ENCODE measurements at regions not wholly inside any gene's neighbourhood (a gene's known extent, or its start where the extent isn't known, plus 50 kb on each side); places are given as distances from the start of the nearest gene placed in this dataset.

- no CpG with 5 or more reads among the region's 1 CpG for WGBS (ENCODE audit: extremely low coverage, insufficient coverage, insufficient read length)
Measured at GRCh38 chr14:49364752-49365117, 221.4 kb downstream of the RPS29 start.

GRCh38 chr14:49363821-49364751 lies 222.1 kb downstream of the RPS29 start:
- Histone ChIP-seq H3K23ac (ENCODE audit: low read length) (no peak overlapping the region), H3K79me1 (ENCODE audit: low read length) (no peaks in the 10 kb centered on the region), H4K8ac (ENCODE audit: low read depth, low read length) (no peak overlapping the region), H3K9me3 (ENCODE audit: insufficient read depth, low read depth, low read length) (no peaks in the 10 kb centered on the region), H2BK5ac (ENCODE audit: low read depth, low read length, poor library complexity) (no peak overlapping the region), H2BK120ac (ENCODE audit: insufficient read depth, low read length, poor library complexity) (no peak overlapping the region), H2AK5ac (ENCODE audit: low read length) (no peak overlapping the region), H3K4ac (ENCODE audit: low read depth, low read length) (no peak overlapping the region), H3K36me3 (ENCODE audit: control insufficient read depth in 1 of 2, insufficient read depth in 2 of 2, low read length in 2 of 2) (no peaks in the 10 kb centered on the region), H3K18ac (ENCODE audit: low read length) (no peak overlapping the region), H3K27ac (ENCODE audit: low read depth, low read length) (no peak overlapping the region), H3K4me3 (ENCODE audit: low read depth, low read length) (no peak overlapping the region), H4K12ac (ENCODE audit: low read depth, low read length) (no peak overlapping the region), H2AFZ (ENCODE audit: insufficient read depth, low read length, poor library complexity) (no peak overlapping the region), H3K9ac (ENCODE audit: low read length) (no peak overlapping the region), H3K27me3 (ENCODE audit: insufficient read depth, low read length) (no peaks in the 10 kb centered on the region), H3K4me2 (ENCODE audit: low read length) (no peak overlapping the region), H3K4me1 (ENCODE audit: control insufficient read depth in 1 of 2, insufficient read depth in 2 of 2, low read length in 2 of 2) (no peaks in the 10 kb centered on the region), H4K91ac (ENCODE audit: low read depth, low read length) (no peak overlapping the region), H3K79me2 (ENCODE audit: control insufficient read depth, insufficient read depth, low read length, poor library complexity) (no peaks in the 10 kb centered on the region), H3K14ac (ENCODE audit: low read length) (no peak overlapping the region), H2BK12ac (ENCODE audit: low read length) (no peak overlapping the region)
- no peak for DNase-seq
- WGBS (ENCODE audit: extremely low coverage, insufficient coverage, insufficient read length) = no CpG with 5 or more reads among the region's 5 CpGs

More at GRCh38 chr14:49364752-49365117, 221.4 kb downstream of the RPS29 start:
- H2BK120ac ChIP-seq (ENCODE audit: insufficient read depth, low read length, poor library complexity) = no peak overlapping the region
- H3K4ac ChIP-seq (ENCODE audit: low read depth, low read length) = no peak overlapping the region
- no peak overlapping the region for H2BK5ac ChIP-seq (ENCODE audit: low read depth, low read length, poor library complexity)
- no peaks in the 10 kb centered on the region for H3K36me3 ChIP-seq (ENCODE audit: control insufficient read depth in 1 of 2, insufficient read depth in 2 of 2, low read length in 2 of 2)
- no peaks in the 10 kb centered on the region for H3K79me1 ChIP-seq (ENCODE audit: low read length)
- H3K23ac ChIP-seq (ENCODE audit: low read length) = no peak overlapping the region
- no peaks in the 10 kb centered on the region for H3K9me3 ChIP-seq (ENCODE audit: insufficient read depth, low read depth, low read length)
- no peaks in the 10 kb centered on the region for H3K27me3 ChIP-seq (ENCODE audit: insufficient read depth, low read length)
- no peak overlapping the region for H3K4me2 ChIP-seq (ENCODE audit: low read length)
- no peak overlapping the region for H2AFZ ChIP-seq (ENCODE audit: insufficient read depth, low read length, poor library complexity)
- no peaks in the 10 kb centered on the region for H3K4me1 ChIP-seq (ENCODE audit: control insufficient read depth in 1 of 2, insufficient read depth in 2 of 2, low read length in 2 of 2)
- H3K27ac ChIP-seq (ENCODE audit: low read depth, low read length) = no peak overlapping the region
- no peak overlapping the region for H3K4me3 ChIP-seq (ENCODE audit: low read depth, low read length)
- no peak overlapping the region for H2BK12ac ChIP-seq (ENCODE audit: low read length)
- H3K9ac ChIP-seq (ENCODE audit: low read length) = no peak overlapping the region
- H4K12ac ChIP-seq (ENCODE audit: low read depth, low read length) = no peak overlapping the region
- H4K91ac ChIP-seq (ENCODE audit: low read depth, low read length) = no peak overlapping the region
- no peak overlapping the region for H3K14ac ChIP-seq (ENCODE audit: low read length)
- no peak overlapping the region for H4K8ac ChIP-seq (ENCODE audit: low read depth, low read length)
- H3K79me2 ChIP-seq (ENCODE audit: control insufficient read depth, insufficient read depth, low read length, poor library complexity) = no peaks in the 10 kb centered on the region
- no peak for DNase-seq
- H3K18ac ChIP-seq (ENCODE audit: low read length) = no peak overlapping the region
- H2AK5ac ChIP-seq (ENCODE audit: low read length) = no peak overlapping the region

GRCh38 chr14:49362916-49363315 lies 223.3 kb downstream of the RPS29 start:
- no peak overlapping the region for H2BK12ac ChIP-seq (ENCODE audit: low read length)
- H3K18ac ChIP-seq (ENCODE audit: low read length) = no peak overlapping the region
- no peak overlapping the region for H4K12ac ChIP-seq (ENCODE audit: low read depth, low read length)
- no peaks in the 10 kb centered on the region for H3K4me1 ChIP-seq (ENCODE audit: control insufficient read depth in 1 of 2, insufficient read depth in 2 of 2, low read length in 2 of 2)
- H3K14ac ChIP-seq (ENCODE audit: low read length) = no peak overlapping the region
- no peak overlapping the region for H3K9ac ChIP-seq (ENCODE audit: low read length)
- DNase-seq = no peak
- no peak overlapping the region for H3K23ac ChIP-seq (ENCODE audit: low read length)
- H2BK120ac ChIP-seq (ENCODE audit: insufficient read depth, low read length, poor library complexity) = no peak overlapping the region
- no peaks in the 10 kb centered on the region for H3K27me3 ChIP-seq (ENCODE audit: insufficient read depth, low read length)
- whole genome bisulfite sequencing (ENCODE audit: extremely low coverage, insufficient coverage, insufficient read length) = no CpG with 5 or more reads among the region's 1 CpG
- H3K27ac ChIP-seq (ENCODE audit: low read depth, low read length) = no peak overlapping the region
- H3K4me3 ChIP-seq (ENCODE audit: low read depth, low read length) = no peak overlapping the region
- H3K9me3 ChIP-seq (ENCODE audit: insufficient read depth, low read depth, low read length) = no peaks in the 10 kb centered on the region
- no peaks in the 10 kb centered on the region for H3K79me2 ChIP-seq (ENCODE audit: control insufficient read depth, insufficient read depth, low read length, poor library complexity)
- H3K36me3 ChIP-seq (ENCODE audit: control insufficient read depth in 1 of 2, insufficient read depth in 2 of 2, low read length in 2 of 2) = no peaks in the 10 kb centered on the region
- H4K91ac ChIP-seq (ENCODE audit: low read depth, low read length) = no peak overlapping the region
- H2BK5ac ChIP-seq (ENCODE audit: low read depth, low read length, poor library complexity) = no peak overlapping the region
- H3K79me1 ChIP-seq (ENCODE audit: low read length) = no peaks in the 10 kb centered on the region
- H4K8ac ChIP-seq (ENCODE audit: low read depth, low read length) = no peak overlapping the region
- no peak overlapping the region for H2AK5ac ChIP-seq (ENCODE audit: low read length)
- H3K4me2 ChIP-seq (ENCODE audit: low read length) = no peak overlapping the region
- no peak overlapping the region for H2AFZ ChIP-seq (ENCODE audit: insufficient read depth, low read length, poor library complexity)
- H3K4ac ChIP-seq (ENCODE audit: low read depth, low read length) = no peak overlapping the region

GRCh38 chr14:49339130-49339529 lies 247.1 kb downstream of the RPS29 start:
- no CpG with 5 or more reads among the region's 3 CpGs for WGBS (ENCODE audit: extremely low coverage, insufficient coverage, insufficient read length)
- H3K4me2 ChIP-seq (ENCODE audit: low read length) = no peak overlapping the region

More at GRCh38 chr14:49339130-49339529, 247.1 kb downstream of the RPS29 start:
- H3K4me3 ChIP-seq (ENCODE audit: low read depth, low read length) = no peak overlapping the region
- no peak overlapping the region for H2AFZ ChIP-seq (ENCODE audit: insufficient read depth, low read length, poor library complexity)
- no peaks in the 10 kb centered on the region for H3K4me1 ChIP-seq (ENCODE audit: control insufficient read depth in 1 of 2, insufficient read depth in 2 of 2, low read length in 2 of 2)
- no peak overlapping the region for H3K4ac ChIP-seq (ENCODE audit: low read depth, low read length)
- H2BK120ac ChIP-seq (ENCODE audit: insufficient read depth, low read length, poor library complexity) = no peak overlapping the region
- H3K27ac ChIP-seq (ENCODE audit: low read depth, low read length) = no peak overlapping the region
- no peak overlapping the region for H2AK5ac ChIP-seq (ENCODE audit: low read length)
- H4K12ac ChIP-seq (ENCODE audit: low read depth, low read length) = no peak overlapping the region
- no peak overlapping the region for H3K18ac ChIP-seq (ENCODE audit: low read length)
- no peak overlapping the region for H2BK12ac ChIP-seq (ENCODE audit: low read length)
- H3K27me3 ChIP-seq (ENCODE audit: insufficient read depth, low read length) = no peaks in the 10 kb centered on the region
- no peak overlapping the region for H4K8ac ChIP-seq (ENCODE audit: low read depth, low read length)
- no peak for DNase-seq
- H3K14ac ChIP-seq (ENCODE audit: low read length) = no peak overlapping the region
- no peaks in the 10 kb centered on the region for H3K79me1 ChIP-seq (ENCODE audit: low read length)
- no peak overlapping the region for H3K23ac ChIP-seq (ENCODE audit: low read length)
- H3K36me3 ChIP-seq (ENCODE audit: control insufficient read depth in 1 of 2, insufficient read depth in 2 of 2, low read length in 2 of 2) = no peaks in the 10 kb centered on the region
- H4K91ac ChIP-seq (ENCODE audit: low read depth, low read length) = no peak overlapping the region
- H3K9me3 ChIP-seq (ENCODE audit: insufficient read depth, low read depth, low read length) = peaks cover 2% of the 10 kb centered on the region
- no peaks in the 10 kb centered on the region for H3K79me2 ChIP-seq (ENCODE audit: control insufficient read depth, insufficient read depth, low read length, poor library complexity)
- no peak overlapping the region for H2BK5ac ChIP-seq (ENCODE audit: low read depth, low read length, poor library complexity)
- H3K9ac ChIP-seq (ENCODE audit: low read length) = no peak overlapping the region
